OCI-LY7 (cell line): ENCODE measurements at regions not wholly inside any gene's neighbourhood (a gene's known extent, or its start where the extent isn't known, plus 50 kb on each side); places are given as distances from the start of the nearest gene placed in this dataset.

Source experiments
- BruUV-seq: library from RNA; stranded (reverse); fragments of 400-500 nt; replicated peaks from 2 replicates; lab custom pipeline; 2021; lab: Mats Ljungman, UMichigan
- CTCF ChIA-PET: fragments of 300-600 bp; sonication (Branson Sonifier 250); formaldehyde crosslinking; loops from one replicate; lab custom pipeline; 2022; ENCODE audit warnings: antibody characterized with exemption; ENCODE audit not compliant: unreplicated experiment; lab: Charles Lee
- POLR2A ChIA-PET: fragments of 300-600 bp; sonication (Branson Sonifier 250); formaldehyde crosslinking; loops from one replicate; lab custom pipeline; 2022; ENCODE audit warnings: antibody characterized with exemption; lab: Charles Lee
- DNase-seq: peaks from one replicate; pipeline ENCODE4 v3.0.0-alpha.2; 2015; ENCODE audit warnings: low spot score
- H2AFZ ChIP-seq: fragments of 200-600 bp; sonication (generic), shearing (Covaris generic); 2 replicates; pipeline ENCODE4 v1.6.1; 2014; ENCODE audit warnings: mild to moderate bottlenecking, antibody characterized with exemption, low read length, moderate library complexity
- H3K27ac ChIP-seq: fragments of 200-600 bp; sonication (generic); 2 replicates; pipeline ENCODE4 v1.5.1; 2014; ENCODE audit warnings: mixed run types, low read depth, mild to moderate bottlenecking, moderate library complexity, low read length, inconsistent platforms; ENCODE audit not compliant: poor library complexity, severe bottlenecking
- H3K36me3 ChIP-seq: fragments of 200-600 bp; sonication (generic); 2 replicates; pipeline ENCODE4 v1.6.1; 2014; ENCODE audit warnings: mild to moderate bottlenecking, antibody characterized with exemption, low read length, moderate library complexity, mixed read lengths; ENCODE audit not compliant: insufficient read depth
- H3K4me1 ChIP-seq: fragments of 200-600 bp; sonication (generic); 2 replicates; pipeline ENCODE4 v1.5.1; 2014; ENCODE audit warnings: mild to moderate bottlenecking, low read length; ENCODE audit not compliant: insufficient read depth, poor library complexity, severe bottlenecking
- H3K4me2 ChIP-seq: fragments of 200-600 bp; sonication (generic); 2 replicates; pipeline ENCODE4 v1.6.1; 2014; ENCODE audit warnings: mild to moderate bottlenecking, low read length
- H3K4me3 ChIP-seq: fragments of 200-600 bp; sonication (generic); 2 replicates; pipeline ENCODE4 v1.5.1; 2014; ENCODE audit warnings: mild to moderate bottlenecking, low read depth, low read length; ENCODE audit not compliant: poor library complexity, severe bottlenecking
- H3K79me2 ChIP-seq: fragments of 200-600 bp; sonication (generic); 2 replicates; pipeline ENCODE4 v1.6.1; 2016; ENCODE audit warnings: low read depth, mild to moderate bottlenecking, low read length, moderate library complexity, mixed read lengths; ENCODE audit not compliant: insufficient read depth
- H3K9me2 ChIP-seq: fragments of 200-600 bp; sonication (generic); 2 replicates; pipeline ENCODE4 v1.6.1; 2016; ENCODE audit warnings: mild to moderate bottlenecking, low read length, mixed read lengths; ENCODE audit not compliant: insufficient read depth
- H3K9me3 ChIP-seq: fragments of 200-600 bp; sonication (generic); 2 replicates; pipeline ENCODE4 v1.6.1; 2014; ENCODE audit warnings: mild to moderate bottlenecking, mixed run types, low read length, mixed read lengths
- H4K20me1 ChIP-seq: fragments of 200-600 bp; sonication (generic); 2 replicates; pipeline ENCODE4 v1.6.1; 2014; ENCODE audit warnings: mild to moderate bottlenecking, antibody characterized with exemption, low read length, moderate library complexity, mixed read lengths; ENCODE audit not compliant: insufficient read depth
- EZH2phosphoT487 ChIP-seq: fragments of 200-600 bp; sonication (generic); IDR thresholded peaks from 2 replicates; pipeline ENCODE4 v1.6.1; 2018; ENCODE audit warnings: low read depth, borderline replicate concordance, mild to moderate bottlenecking, mixed run types, antibody characterized with exemption, low read length, moderate library complexity, mixed read lengths
- intact Hi-C: fragments of 100-400 bp; cut with micrococcal nuclease; formaldehyde crosslinking; loops from one replicate; pipeline ENCODE4 v1.10.0; 2022; ENCODE audit not compliant: unreplicated experiment
- TF ChIP-seq, protein P1 (sequence below): fragments of 200-600 bp; sonication (generic); conservative IDR thresholded peaks from 2 replicates; pipeline ENCODE4 v1.5.1; 2014; ENCODE audit warnings: mild to moderate bottlenecking, antibody characterized with exemption, low read length, moderate library complexity, mixed read lengths

GRCh38 chr1:199338760-199339159, 688.8 kb upstream of the NR5A2 start:
- H4K20me1 ChIP-seq = no peaks in the 10 kb centered on the region
- no peak overlapping the region for H3K27ac ChIP-seq
- no peaks in the 10 kb centered on the region for H3K36me3 ChIP-seq
- no peaks in the 10 kb centered on the region for H3K9me3 ChIP-seq
- intact Hi-C loops = no loop called here
- ChIA-PET POLR2A (no interaction called here), CTCF (no interaction called here)
- H2AFZ ChIP-seq = no peak overlapping the region
- TF ChIP-seq, protein P1, sequence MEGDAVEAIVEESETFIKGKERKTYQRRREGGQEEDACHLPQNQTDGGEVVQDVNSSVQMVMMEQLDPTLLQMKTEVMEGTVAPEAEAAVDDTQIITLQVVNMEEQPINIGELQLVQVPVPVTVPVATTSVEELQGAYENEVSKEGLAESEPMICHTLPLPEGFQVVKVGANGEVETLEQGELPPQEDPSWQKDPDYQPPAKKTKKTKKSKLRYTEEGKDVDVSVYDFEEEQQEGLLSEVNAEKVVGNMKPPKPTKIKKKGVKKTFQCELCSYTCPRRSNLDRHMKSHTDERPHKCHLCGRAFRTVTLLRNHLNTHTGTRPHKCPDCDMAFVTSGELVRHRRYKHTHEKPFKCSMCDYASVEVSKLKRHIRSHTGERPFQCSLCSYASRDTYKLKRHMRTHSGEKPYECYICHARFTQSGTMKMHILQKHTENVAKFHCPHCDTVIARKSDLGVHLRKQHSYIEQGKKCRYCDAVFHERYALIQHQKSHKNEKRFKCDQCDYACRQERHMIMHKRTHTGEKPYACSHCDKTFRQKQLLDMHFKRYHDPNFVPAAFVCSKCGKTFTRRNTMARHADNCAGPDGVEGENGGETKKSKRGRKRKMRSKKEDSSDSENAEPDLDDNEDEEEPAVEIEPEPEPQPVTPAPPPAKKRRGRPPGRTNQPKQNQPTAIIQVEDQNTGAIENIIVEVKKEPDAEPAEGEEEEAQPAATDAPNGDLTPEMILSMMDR = no peak
- TF ChIP-seq EZH2phosphoT487 = no peak
- H3K9me2 ChIP-seq = no peaks in the 10 kb centered on the region
- DNase-seq = no peak
- H3K79me2 ChIP-seq = no peaks in the 10 kb centered on the region
- H3K4me2 ChIP-seq = no peak overlapping the region
- no peak overlapping the region for H3K4me3 ChIP-seq
- BruUV-seq = no TSS peak
- H3K4me1 ChIP-seq = no peaks in the 10 kb centered on the region

DNA sequence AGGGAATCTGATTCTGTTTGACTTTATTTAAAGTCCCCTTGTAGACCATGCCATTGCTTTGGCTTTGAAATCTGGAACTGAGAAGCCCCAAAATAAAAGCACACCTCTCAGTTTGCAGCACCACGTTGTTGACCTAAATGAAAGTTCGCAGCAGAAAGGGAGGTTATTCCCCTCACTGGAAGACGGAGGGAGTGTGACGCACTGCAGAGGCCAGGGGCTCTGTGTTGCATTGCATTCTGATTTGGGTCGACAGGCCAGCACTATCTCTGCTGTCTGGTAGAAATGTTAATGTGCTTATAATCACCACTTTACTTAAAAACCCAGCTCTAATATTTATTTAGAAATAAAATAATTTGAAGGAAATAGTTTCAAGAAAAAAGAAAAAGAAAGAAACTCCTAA, 675.2 kb upstream of the NR5A2 start:
- ChIA-PET POLR2A (interaction anchor here (0.6 to 0.7 kb wide), 3 partner anchors 32 to 507 kb away, joined by 3 read pairs; no protein-coding TSS in a partner anchor), CTCF (no interaction called here)
- Histone ChIP-seq H3K79me2 (no peaks in the 10 kb centered on the region), H3K4me2 (no peak overlapping the region), H3K9me2 (no peaks in the 10 kb centered on the region), H3K4me3 (no peak overlapping the region), H3K9me3 (no peaks in the 10 kb centered on the region), H3K4me1 (no peaks in the 10 kb centered on the region), H3K36me3 (no peaks in the 10 kb centered on the region), H4K20me1 (no peaks in the 10 kb centered on the region), H2AFZ (no peak overlapping the region), H3K27ac (no peak overlapping the region)
- BruUV-seq = no TSS peak
- DNase-seq = no peak
- intact Hi-C loops = no loop called here
- TF ChIP-seq, protein P1 = no peak
- TF ChIP-seq EZH2phosphoT487 = no peak

DNA sequence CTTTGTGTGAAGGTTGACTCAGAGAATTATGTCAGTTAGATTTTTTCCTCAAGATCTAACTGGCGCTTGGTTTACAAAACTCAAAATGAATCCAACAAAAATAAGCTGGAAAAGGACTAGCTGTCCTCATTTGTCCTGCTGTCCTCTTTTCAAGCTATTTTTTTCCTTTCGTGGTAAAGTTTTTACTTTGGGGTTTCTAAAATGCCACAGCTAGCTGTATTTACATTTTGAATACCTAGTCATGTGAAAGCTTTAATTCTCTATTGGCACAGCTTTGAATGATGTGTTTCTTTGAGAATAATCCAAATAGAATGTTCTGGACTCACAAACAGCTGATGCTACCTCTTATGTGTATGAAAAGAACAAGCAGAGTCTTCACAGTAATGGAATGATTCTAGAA, 673.6 kb upstream of the NR5A2 start:
- DNase-seq = no peak
- TF ChIP-seq, protein P1 = no peak
- no peak for TF ChIP-seq EZH2phosphoT487
- Histone ChIP-seq H3K27ac (no peak overlapping the region), H4K20me1 (no peaks in the 10 kb centered on the region), H3K9me2 (no peaks in the 10 kb centered on the region), H3K9me3 (no peaks in the 10 kb centered on the region), H3K79me2 (no peaks in the 10 kb centered on the region), H3K4me1 (no peaks in the 10 kb centered on the region), H2AFZ (no peak overlapping the region), H3K36me3 (no peaks in the 10 kb centered on the region), H3K4me2 (no peak overlapping the region), H3K4me3 (no peak overlapping the region)
- BruUV-seq = no TSS peak
- POLR2A ChIA-PET = interaction anchor here (0.9 to 1.3 kb wide), 2 partner anchors 9 to 14 kb away, joined by 3 to 4 read pairs; no protein-coding TSS in a partner anchor
- intact Hi-C loops = no loop called here
- CTCF ChIA-PET = no interaction called here
